ENCODE measurements at regions not wholly inside any gene's neighbourhood (a gene's known extent, or its start where the extent isn't known, plus 50 kb on each side); places are given as distances from the start of the nearest gene placed in this dataset.

- no peak for TF ChIP-seq CTCF (IDR thresholded peaks at IDR 0.05; ENCODE audit: unreplicated experiment)
Measured at GRCh38 chr9:74322661-74323314, 174.3 kb upstream of the RORB start.

GRCh38 chr9:74330487-74331214, 166.5 kb upstream of the RORB start:
- DNase-seq (ENCODE audit: low spot score): no peak
- TF ChIP-seq CTCF (IDR thresholded peaks at IDR 0.05; ENCODE audit: unreplicated experiment): no peak
- H3K4me3 Mint-ChIP-seq (ENCODE audit: unreplicated experiment): no peak overlapping the region
- H3K4me1 Mint-ChIP-seq (ENCODE audit: unreplicated experiment): no peaks in the 10 kb centered on the region
- H3K36me3 Mint-ChIP-seq (ENCODE audit: low read depth, unreplicated experiment): no peaks in the 10 kb centered on the region
- H3K9me3 Mint-ChIP-seq (ENCODE audit: unreplicated experiment): no peaks in the 10 kb centered on the region
- no peak overlapping the region for H3K27ac Mint-ChIP-seq (ENCODE audit: unreplicated experiment)
- H3K27me3 Mint-ChIP-seq (ENCODE audit: unreplicated experiment): no peaks in the 10 kb centered on the region

More at GRCh38 chr9:74322661-74323314, 174.3 kb upstream of the RORB start:
- Mint-ChIP-seq H3K27ac (ENCODE audit: unreplicated experiment) (no peak overlapping the region), H3K36me3 (ENCODE audit: low read depth, unreplicated experiment) (no peaks in the 10 kb centered on the region), H3K9me3 (ENCODE audit: unreplicated experiment) (no peaks in the 10 kb centered on the region), H3K4me3 (ENCODE audit: unreplicated experiment) (no peak overlapping the region), H3K4me1 (ENCODE audit: unreplicated experiment) (no peaks in the 10 kb centered on the region), H3K27me3 (ENCODE audit: unreplicated experiment) (no peaks in the 10 kb centered on the region)
- DNase-seq (ENCODE audit: low spot score): no peak

- no peak overlapping the region for H3K4me3 Mint-ChIP-seq (ENCODE audit: unreplicated experiment)
- no peak overlapping the region for H3K27ac Mint-ChIP-seq (ENCODE audit: unreplicated experiment)
- H3K36me3 Mint-ChIP-seq (ENCODE audit: low read depth, unreplicated experiment): no peaks in the 10 kb centered on the region
- no peaks in the 10 kb centered on the region for H3K9me3 Mint-ChIP-seq (ENCODE audit: unreplicated experiment)
- no peak for TF ChIP-seq CTCF (IDR thresholded peaks at IDR 0.05; ENCODE audit: unreplicated experiment)
- DNase-seq (ENCODE audit: low spot score): no peak
- no peaks in the 10 kb centered on the region for H3K27me3 Mint-ChIP-seq (ENCODE audit: unreplicated experiment)
- no peaks in the 10 kb centered on the region for H3K4me1 Mint-ChIP-seq (ENCODE audit: unreplicated experiment)
Measured at GRCh38 chr9:74331607-74332006, 165.5 kb upstream of the RORB start.

- Mint-ChIP-seq H3K27me3 (ENCODE audit: unreplicated experiment) (no peaks in the 10 kb centered on the region), H3K36me3 (ENCODE audit: low read depth, unreplicated experiment) (no peaks in the 10 kb centered on the region), H3K27ac (ENCODE audit: unreplicated experiment) (no peak overlapping the region), H3K4me1 (ENCODE audit: unreplicated experiment) (no peaks in the 10 kb centered on the region), H3K9me3 (ENCODE audit: unreplicated experiment) (no peaks in the 10 kb centered on the region), H3K4me3 (ENCODE audit: unreplicated experiment) (no peak overlapping the region)
- TF ChIP-seq CTCF (IDR thresholded peaks at IDR 0.05; ENCODE audit: unreplicated experiment): no peak
- DNase-seq (ENCODE audit: low spot score): no peak
Measured at GRCh38 chr9:74333384-74334032, 163.6 kb upstream of the RORB start.

GRCh38 chr9:74334271-74334670, 162.9 kb upstream of the RORB start:
- Mint-ChIP-seq H3K27me3 (ENCODE audit: unreplicated experiment) (no peaks in the 10 kb centered on the region), H3K36me3 (ENCODE audit: low read depth, unreplicated experiment) (no peaks in the 10 kb centered on the region), H3K9me3 (ENCODE audit: unreplicated experiment) (no peaks in the 10 kb centered on the region), H3K27ac (ENCODE audit: unreplicated experiment) (no peak overlapping the region), H3K4me3 (ENCODE audit: unreplicated experiment) (no peak overlapping the region), H3K4me1 (ENCODE audit: unreplicated experiment) (no peaks in the 10 kb centered on the region)
- DNase-seq (ENCODE audit: low spot score): no peak
- TF ChIP-seq CTCF (IDR thresholded peaks at IDR 0.05; ENCODE audit: unreplicated experiment): no peak
